SIG-M5 treated with dmso at 0.1 percent for 504 hours (cell line): ENCODE measurements at regions not wholly inside any gene's neighbourhood (a gene's known extent, or its start where the extent isn't known, plus 50 kb on each side); places are given as distances from the start of the nearest gene placed in this dataset.
"Not testable (repeated sequence)": the region's sequence is repeated elsewhere in the genome, so short reads cannot be mapped to it uniquely, and the experiment has no call there.

Source experiments
- DNase-seq: peaks from one replicate; lab custom pipeline; 2025; ENCODE audit not compliant: unreplicated experiment; lab: John Stamatoyannopoulos, UW

DNA sequence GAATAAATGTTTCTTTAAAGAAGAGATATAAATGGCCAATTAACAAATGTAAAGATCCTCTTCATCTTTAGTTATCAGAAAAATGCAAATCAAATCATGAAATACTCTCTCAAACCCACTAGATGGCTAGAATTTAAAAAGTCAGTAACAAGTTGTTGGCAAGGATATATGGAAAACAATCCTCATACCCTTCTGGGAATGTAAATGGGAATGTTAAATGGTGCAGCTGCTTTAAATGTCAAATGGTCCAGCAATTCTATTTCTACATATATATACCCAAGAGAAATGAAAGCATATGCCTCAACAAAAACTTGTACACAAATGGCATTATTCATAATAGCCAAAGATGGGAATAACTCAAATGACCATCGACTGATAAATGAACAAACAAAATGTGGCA is 283.5 kb downstream of the RWDD3 start:
- DNase-seq = no peak

DNA sequence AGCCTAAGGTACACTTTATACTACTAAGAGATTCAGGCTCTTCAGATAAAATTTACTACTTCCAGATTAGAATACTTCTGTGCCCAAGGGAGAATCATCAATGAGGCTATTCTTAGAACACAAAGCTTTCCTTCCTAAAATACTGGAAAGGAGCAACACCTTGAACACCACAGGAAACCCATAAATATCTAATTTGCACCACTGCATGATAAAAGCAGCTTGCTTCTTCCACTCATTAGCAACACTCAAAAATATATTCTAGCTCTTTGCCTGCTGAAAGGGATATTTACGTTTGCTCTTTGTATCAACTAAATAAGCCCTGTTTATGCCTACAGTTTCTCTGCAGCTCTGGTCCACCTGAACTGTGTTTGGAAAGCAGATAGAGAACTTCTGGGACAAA is 284.3 kb downstream of the RWDD3 start:
- no peak for DNase-seq

DNA sequence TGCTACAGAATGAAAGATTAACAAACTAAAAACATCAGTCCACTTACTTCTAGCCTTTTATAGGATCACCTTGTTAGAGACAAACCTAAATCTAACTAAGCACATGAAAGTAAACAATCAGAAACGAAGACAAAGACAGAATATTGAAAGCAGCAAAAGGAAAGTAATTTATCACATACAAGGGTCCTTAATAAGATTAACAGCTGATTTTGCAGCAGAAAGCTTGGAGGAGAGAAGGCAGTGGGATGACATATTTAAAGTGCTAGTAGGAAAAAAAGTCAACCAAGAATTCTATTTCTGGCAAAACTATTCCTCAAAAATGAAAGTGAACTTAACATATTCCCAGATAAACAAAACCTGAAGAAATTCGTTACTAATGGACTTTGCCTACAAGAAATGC is 286.4 kb downstream of the RWDD3 start:
- DNase-seq = no peak

DNA sequence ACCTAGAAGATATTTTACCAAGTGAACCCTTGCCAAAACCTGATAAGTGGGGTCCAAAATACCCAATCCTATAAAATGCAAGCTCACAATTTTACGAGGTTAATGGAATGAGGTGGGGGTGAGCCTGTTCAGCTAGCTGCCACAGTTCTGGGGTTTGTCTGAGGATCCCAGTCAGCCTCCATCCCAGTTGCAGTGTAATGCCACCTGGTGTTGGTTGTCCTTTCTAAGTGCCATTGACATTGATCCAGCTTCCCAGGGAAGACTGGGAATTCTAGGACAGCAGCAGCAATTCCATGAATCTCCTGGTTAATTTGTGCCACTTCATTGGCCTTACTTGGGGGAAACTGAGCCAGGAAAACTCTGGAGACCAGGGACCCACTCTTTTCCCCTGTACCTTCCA is 298.3 kb downstream of the RWDD3 start:
- no peak for DNase-seq

DNA sequence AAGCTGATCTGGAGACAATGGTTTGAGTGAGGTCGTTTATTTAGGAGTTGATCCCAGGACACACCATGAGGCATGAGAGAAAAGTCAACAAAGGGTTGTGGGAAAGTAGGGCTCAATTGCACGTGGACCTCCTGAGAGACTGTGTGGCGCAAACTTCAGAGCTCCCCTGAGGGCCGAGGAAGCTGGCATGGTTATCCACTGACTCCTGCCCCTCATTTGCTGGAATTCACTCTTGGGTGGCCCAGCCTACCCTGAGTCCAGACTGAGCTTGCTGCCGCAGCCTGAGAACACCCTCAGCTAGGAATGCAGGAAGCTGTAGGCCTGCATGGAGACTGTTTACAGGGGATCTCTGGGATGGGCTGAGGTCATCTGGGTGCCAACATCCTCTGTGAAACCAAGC is 301.0 kb downstream of the RWDD3 start:
- no peak for DNase-seq

DNA sequence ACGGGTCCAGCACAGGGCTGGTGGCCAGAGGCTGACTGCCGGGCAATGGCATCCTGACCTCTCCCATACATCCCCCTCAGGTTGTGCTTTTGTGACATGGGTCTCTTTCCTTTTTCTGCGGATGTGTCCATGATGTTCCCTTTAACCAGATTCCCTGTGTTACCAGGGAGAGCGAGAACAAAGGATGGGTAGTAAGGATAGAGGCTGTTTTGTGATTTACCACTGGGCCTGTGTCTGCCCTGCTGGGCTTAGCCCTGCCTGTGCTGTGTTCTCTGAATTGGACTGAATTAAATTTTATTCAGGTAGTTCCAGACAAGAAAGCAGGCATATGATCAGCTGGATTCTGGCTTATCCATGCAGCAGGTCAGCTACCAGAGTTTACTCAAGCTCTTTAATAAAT is 301.6 kb downstream of the RWDD3 start:
- no peak for DNase-seq

DNA sequence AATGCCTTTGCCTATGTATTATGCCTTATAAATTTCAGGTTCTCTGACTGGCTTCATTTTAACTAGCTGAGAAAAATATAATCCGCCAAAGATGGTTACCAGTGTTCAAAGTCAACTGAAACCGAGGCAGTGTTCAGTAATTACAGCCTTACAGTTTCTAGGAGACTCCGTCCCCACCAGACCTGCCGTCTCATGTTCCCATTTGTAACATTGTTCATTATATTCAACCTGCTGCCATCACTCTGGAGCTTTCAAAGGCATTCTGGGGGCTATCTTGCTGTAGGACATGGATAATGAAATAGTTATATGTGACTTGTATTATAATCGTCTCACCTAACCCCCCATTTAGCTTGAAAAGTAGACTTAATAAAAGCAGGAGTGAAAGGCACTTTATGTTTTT is 302.5 kb downstream of the RWDD3 start:
- DNase-seq = no peak

DNA sequence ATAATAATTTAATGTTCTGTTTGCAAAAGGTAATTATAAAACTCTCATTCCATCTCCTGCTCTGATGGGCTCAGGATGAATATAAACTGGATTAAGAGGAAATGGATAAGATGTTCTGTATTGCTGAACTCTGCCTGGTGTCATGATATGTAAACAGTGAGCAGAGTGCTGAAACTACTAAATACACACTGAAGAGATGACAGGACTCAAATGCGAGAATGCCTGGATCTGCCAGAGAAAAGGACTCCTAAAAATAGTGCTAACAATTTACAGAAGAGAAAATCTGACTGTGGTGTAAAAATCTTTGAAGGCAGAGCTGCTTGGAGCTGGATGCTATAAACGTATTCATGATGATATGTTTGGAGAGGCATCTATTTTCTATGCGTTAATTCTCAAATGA is 303.2 kb downstream of the RWDD3 start:
- no peak for DNase-seq

DNA sequence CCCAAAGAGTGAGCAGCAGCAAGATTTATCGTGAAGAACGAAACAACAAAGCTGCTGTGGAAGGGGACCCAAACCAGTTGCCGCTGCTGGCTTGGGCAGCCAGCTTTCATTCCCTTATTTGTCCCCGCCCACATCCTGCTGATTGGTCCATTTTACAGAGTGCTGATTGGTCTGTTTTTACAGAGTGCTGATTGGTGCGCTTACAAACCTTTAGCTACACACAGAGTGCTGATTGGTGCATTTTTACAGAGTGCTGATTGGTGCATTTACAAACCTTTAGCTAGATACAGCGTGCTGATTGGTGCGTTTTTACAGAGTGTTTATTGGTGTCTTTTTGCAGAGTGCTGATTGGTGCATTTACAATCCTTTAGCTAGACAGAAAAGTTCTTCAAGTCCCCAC is 304.2 kb downstream of the RWDD3 start:
- not testable (repeated sequence) for DNase-seq

DNA sequence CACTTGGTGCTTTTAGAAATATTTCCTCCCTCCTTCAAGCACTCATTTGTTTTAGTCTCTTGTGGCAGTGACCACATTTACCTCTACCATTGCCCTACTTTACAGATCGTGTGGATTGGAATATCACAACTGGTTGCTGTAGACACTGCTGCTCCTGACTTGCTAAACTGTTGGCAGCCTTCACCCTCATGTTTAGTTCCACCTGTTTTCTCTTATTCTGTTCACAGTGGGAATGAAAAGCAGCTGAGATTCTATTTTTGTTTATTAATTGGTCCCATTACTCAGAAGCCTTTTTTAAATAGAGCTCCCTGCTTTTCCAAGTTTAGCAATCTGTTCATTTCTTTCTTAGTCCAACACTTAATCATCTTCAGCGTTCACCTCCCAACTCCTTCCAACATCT is 308.9 kb downstream of the RWDD3 start:
- DNase-seq = no peak

DNA sequence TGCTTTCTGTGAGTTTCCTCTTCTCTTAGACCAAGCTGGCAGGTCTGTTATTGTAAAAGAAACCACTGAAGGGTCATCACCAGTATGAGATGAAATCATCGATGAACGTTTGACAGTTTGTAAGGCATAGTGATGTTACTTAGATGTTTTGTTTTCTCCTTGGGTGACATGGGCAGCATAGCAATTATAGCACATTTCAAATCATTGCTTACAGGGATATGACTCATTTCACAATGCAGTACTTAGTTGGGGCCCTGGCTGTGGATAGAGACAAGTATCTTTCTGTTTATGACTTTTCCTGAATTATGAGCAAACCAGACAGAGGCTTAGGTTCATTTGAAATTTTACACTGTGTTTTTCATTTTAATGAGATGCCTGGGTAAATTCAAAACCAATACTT is 313.0 kb downstream of the RWDD3 start:
- DNase-seq = no peak

DNA sequence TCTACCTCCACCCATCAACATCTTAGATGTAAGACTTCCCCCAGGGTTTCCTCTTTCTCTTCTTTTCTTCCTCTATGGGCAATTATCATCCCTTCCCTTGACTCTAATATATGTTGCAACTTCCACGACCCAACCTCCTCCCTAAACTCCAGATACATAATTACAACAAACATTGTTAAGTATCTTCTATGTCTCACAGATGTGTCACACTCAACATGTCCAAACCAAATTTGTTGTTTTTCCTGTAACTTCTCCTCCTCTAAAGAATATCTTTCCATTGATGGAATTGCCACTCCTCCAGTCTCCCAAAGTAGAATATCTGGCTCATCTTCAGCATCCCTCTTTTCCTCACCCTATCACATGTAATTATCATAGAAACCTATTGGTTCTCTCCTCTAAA is 314.2 kb downstream of the RWDD3 start:
- no peak for DNase-seq

DNA sequence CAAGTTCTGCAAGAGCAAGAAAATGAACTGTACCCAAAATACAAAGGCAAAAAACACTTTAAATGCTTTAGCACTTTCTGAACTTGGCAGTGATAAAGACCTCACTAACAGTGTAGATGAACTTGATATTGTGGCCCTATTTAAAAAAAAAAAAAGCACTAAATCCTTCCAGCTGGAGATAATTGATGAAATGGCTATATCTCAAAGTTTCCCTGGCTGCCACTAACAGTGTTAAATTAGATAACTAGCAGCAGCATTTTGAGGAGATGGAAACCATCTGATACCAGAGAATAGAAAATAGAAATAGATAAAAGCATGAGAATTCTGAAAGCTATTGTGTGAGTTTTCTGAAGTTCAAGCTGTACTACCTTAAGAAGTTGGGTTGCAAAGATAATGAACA is 317.2 kb downstream of the RWDD3 start:
- DNase-seq = no peak

DNA sequence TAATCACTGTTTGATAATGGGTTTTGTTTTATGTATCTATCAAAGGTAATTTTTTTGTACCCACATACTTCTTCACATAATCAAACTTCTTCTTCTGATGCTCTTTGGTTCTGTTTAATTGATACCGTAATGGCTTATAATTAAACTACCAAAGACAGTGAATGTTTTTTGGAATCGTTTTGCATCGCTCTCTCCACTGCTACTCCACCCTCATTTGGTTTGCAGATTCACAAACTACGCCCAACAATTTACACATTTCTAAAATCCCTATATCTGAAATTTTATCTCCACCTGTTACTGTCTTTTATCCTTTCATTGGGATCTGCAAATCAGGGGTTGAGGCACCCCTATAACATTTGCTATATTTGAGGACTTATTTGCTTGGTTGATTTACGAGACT is 319.6 kb downstream of the RWDD3 start:
- DNase-seq = no peak

DNA sequence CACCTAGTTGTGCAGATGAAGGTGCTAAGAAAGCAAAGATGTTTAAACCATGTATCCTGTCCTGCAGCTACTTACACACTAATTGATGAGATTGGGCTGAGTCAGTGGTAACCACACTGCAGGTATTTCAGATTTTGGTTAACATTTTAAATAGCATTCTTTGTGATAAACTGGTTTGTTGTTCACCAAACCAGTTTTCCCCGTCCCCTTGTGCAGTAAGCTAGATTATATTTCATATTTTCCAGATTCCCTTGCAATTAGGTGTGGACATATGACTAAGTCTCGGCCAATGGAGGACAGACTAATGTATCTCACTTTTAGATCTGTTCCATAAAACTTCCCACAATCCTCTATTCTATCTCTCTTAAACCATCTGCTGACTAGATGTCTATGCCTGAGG is 320.4 kb downstream of the RWDD3 start:
- no peak for DNase-seq

DNA sequence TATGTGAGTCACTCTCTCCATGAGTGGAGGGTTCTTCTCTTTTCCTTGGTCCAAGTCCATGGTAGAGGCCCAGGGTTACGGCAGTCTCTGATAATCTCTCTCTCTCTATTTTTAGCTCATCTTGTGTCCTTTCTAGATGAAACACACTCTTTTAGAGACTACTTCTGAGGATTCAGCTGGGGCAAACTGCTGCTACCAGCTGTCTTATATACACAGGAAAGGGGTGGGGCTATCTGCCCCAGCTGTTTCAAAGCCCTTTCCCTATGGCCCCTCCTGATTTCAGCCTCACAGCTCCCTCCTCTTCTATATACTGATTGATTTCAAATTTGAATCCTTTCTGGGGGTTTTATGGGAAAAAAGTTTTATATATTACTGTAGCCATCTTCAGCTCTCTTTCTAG is 324.8 kb downstream of the RWDD3 start:
- no peak for DNase-seq

DNA sequence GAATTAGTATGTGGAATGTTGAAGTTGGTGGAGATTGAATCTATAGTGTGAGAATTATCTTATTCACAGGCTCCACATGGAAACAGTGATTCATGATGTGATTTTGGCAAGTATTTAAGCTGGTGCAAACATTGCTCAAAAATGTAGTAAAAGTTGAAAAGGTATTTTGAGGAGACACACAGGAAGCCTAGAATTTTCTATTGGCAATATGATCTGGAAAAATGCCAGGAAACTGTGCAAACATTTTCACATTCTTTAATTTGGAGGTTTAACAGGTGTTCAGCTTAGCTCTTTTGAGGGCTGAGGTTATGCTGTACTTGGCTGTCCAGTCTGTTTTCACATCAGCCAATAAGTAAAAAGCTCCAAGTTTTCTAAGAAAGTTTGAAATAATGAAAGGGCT is 327.3 kb downstream of the RWDD3 start:
- no peak for DNase-seq

DNA sequence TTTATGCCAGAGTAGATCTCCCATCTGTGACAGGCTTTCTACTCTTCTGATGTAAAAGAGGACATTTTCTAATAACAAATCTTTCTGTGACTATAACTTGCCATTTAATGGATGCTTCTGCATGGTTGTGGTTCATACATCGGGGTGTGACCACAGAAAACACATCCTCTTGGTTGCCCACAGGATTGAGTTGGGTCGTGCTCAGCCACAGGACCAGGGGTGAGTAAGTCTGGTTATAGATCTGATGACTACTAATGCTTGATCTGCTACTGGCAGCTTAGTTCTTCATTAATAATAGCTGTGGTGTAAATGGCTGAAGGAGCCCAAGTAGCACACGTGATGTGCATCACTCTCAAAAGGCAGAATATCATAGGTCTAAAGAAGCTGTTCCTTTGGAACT is 328.2 kb downstream of the RWDD3 start:
- no peak for DNase-seq

DNA sequence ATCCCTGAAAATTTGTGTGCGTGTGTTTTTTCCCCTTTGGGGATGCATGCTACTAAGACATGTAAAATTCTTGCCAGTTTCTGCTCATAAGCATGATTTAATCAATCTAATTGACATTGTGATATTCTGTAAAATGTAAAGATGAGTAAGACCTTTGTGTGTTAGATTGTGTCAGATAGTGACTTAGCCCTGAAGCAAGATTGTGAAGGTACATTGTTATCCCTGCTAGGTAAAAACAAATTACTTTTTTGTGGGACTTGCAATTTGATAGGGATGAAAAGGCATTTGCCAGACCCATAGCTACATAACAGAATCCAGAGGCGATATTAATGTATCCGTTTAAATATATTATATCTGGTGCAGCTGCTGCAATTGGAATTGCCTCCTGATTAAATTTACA is 338.0 kb downstream of the RWDD3 start:
- no peak for DNase-seq

DNA sequence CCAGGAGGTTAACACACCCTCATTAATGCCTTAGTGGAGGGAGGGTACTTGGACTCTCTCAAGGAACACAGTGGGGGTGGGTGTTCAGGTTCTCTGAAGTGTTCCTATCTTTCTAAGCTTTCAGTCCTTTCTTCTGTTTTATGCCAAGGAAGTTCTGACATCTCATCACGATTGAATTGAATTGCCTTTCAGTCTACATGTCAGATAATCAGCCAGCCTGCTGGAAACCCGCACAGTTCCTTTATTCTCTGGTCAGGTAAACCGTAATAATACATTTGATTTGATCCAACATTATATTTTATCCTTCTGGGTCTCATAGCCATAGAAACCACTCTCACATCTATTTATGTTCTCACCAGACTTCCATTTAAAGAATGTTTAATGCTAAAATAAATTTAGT is 339.0 kb downstream of the RWDD3 start:
- DNase-seq = no peak

DNA sequence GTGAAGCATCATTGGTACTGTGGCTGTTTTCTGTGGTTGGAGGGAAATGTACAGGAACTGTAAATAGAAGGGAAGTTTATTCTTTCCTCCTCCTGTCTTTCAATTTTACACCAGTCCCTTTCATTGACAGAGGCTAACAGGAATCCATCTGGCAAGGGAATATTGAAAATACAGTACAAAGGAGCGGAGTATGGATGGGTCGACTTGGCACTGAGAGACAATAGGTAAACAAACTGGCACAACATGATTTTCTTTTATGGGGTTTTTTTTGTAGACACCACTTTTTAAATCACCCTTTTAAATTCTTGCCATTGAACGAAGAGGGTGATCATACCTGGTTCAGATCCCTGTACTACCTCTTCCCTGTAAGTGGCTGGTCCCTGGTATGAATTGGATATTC is 341.3 kb downstream of the RWDD3 start:
- no peak for DNase-seq

DNA sequence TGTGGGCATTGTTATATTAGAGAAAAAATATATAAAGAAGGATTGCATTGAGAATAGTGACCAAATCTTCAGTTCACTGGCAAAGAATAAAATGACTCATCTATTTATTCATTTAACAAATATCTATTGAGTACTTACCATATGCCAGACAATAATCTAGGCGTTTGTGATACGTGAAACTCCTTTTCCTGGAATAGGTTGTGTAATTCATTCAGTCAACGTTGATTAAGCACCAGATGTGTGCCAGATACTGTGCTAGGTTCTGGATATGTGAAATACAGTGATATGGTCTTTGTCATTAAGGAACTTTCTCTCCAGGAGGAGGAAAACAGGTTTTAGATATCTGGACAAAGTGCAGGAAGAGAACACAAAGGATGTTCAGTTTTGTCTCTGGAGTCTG is 344.5 kb downstream of the RWDD3 start:
- DNase-seq = no peak

DNA sequence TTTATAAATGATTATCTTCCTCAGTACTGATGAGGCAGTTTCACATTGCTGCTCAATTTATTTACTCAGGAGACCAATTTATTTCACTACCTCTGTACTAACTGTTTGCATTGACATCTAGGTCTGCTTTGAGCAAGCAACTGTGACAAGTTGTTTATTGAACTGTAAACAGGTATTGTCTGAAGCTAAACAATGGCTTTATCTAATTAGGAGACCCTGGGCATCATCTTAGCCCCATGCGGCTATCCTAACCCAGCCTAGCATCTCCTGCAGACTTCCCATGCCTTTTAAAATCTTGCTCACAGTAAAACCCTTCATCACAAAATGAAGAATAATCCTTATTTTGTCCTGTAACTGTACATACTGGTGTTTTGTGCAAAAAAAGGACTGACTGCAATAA is 348.2 kb downstream of the RWDD3 start:
- DNase-seq = no peak

DNA sequence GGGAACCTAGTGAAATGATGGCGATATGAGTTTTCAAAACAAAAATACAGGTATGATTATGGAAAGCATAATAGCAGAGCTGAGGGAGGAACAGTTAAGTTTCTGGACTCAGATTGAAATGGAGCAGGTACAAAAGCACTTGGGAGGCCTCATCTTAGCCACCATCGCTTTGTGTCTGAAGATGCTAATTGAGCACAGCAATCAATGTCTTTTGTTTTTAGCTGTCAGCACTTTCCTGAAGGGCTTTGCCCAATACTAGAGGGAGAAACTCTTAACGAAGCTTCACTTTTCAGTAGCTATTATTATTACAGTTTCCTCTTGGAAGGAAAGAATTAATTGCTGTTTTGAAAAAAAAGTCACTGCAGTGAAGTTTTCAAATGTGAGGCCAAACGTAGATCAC is 348.7 kb downstream of the RWDD3 start:
- DNase-seq = no peak
